ENCODE measurements at regions not wholly inside any gene's neighbourhood (a gene's known extent, or its start where the extent isn't known, plus 50 kb on each side); places are given as distances from the start of the nearest gene placed in this dataset.

DNA sequence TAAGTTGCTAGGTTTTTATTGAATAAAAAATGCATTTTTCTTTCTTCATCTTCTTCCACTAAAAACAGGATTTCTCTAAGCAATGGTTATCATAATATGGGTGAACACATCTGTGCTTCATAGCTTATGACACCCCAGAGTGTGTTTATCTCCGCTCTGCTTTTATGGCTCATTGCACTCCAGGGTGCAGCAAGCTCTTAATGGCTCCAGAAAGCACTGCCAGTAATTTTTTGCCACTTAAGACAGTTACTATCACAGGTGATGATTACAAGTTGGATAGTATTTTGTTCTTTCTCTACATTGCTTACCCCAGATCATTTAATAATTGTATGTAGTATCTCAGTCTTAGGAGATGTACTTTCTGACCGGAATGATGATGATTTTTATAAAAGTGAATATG is 239.3 kb upstream of the CDH20 start:
- DNase-seq (ENCODE audit: low spot score) (no peak), ATAC-seq (ENCODE audit: low read depth) (no peak)
- H3K36me3 ChIP-seq (ENCODE audit: low read depth): no peaks in the 10 kb centered on the region
- TF ChIP-seq, protein P1, sequence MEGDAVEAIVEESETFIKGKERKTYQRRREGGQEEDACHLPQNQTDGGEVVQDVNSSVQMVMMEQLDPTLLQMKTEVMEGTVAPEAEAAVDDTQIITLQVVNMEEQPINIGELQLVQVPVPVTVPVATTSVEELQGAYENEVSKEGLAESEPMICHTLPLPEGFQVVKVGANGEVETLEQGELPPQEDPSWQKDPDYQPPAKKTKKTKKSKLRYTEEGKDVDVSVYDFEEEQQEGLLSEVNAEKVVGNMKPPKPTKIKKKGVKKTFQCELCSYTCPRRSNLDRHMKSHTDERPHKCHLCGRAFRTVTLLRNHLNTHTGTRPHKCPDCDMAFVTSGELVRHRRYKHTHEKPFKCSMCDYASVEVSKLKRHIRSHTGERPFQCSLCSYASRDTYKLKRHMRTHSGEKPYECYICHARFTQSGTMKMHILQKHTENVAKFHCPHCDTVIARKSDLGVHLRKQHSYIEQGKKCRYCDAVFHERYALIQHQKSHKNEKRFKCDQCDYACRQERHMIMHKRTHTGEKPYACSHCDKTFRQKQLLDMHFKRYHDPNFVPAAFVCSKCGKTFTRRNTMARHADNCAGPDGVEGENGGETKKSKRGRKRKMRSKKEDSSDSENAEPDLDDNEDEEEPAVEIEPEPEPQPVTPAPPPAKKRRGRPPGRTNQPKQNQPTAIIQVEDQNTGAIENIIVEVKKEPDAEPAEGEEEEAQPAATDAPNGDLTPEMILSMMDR (IDR thresholded peaks at IDR 0.05; ENCODE audit: poor library complexity, severe bottlenecking): no peak
- no peak overlapping the region for H3K4me3 ChIP-seq (ENCODE audit: severe bottlenecking)
- no peaks in the 10 kb centered on the region for H3K9me3 ChIP-seq (ENCODE audit: severe bottlenecking)
- no peaks in the 10 kb centered on the region for H3K4me1 ChIP-seq (ENCODE audit: insufficient read depth, poor library complexity, severe bottlenecking)
- H3K27me3 ChIP-seq (ENCODE audit: insufficient read depth, poor library complexity, severe bottlenecking): peaks cover 9% of the 10 kb centered on the region
- no peak overlapping the region for H3K27ac ChIP-seq (ENCODE audit: poor library complexity, severe bottlenecking)

DNA sequence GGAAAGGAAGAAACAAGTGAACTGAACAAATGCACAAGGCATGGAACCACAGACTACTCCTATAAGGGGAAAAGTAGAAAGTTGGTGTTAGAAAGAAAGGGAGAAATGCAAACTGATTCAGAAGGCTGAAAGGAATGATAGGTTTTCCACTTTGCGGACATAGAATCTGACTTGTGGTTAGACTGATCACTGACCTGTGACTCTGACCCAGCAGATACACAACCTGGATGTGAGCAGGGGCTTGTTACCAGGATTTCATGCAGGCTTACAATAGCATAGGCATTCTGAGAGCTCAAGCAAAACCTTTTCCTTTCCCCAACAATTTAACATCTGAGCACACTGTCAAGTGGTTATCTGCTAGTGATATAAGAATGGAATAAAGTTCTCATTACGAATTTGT is 237.0 kb upstream of the CDH20 start:
- TF ChIP-seq, protein P1 (IDR thresholded peaks at IDR 0.05; ENCODE audit: poor library complexity, severe bottlenecking): no peak
- ATAC-seq (ENCODE audit: low read depth): no peak
- no peak for DNase-seq (ENCODE audit: low spot score)
- Histone ChIP-seq H3K4me3 (ENCODE audit: severe bottlenecking) (no peak overlapping the region), H3K4me1 (ENCODE audit: insufficient read depth, poor library complexity, severe bottlenecking) (no peaks in the 10 kb centered on the region), H3K36me3 (ENCODE audit: low read depth) (no peaks in the 10 kb centered on the region), H3K9me3 (ENCODE audit: severe bottlenecking) (no peaks in the 10 kb centered on the region), H3K27ac (ENCODE audit: poor library complexity, severe bottlenecking) (no peak overlapping the region), H3K27me3 (ENCODE audit: insufficient read depth, poor library complexity, severe bottlenecking) (peaks cover 9% of the 10 kb centered on the region)

DNA sequence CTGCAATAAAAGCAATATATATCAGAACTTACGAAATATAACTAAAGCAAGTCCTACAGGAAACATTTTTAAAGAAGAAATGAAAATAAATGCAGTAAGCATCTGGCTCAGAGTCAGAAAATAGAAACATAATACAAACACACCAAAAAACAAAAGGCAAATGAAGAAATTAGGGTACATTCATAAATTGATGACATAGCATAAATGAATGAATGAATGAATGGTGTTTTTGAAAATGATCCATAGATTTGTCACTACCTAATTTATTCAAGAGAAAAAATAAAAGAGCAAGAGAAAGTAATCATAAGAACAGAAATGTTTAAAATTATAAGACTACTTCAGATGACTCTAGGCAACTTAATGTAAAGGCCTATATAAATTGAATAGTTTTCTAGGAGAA is 226.1 kb upstream of the CDH20 start:
- DNase-seq (ENCODE audit: low spot score): no peak
- TF ChIP-seq, protein P1 (IDR thresholded peaks at IDR 0.05; ENCODE audit: poor library complexity, severe bottlenecking): no peak
- Histone ChIP-seq H3K36me3 (ENCODE audit: low read depth) (no peaks in the 10 kb centered on the region), H3K4me3 (ENCODE audit: severe bottlenecking) (no peak overlapping the region), H3K27ac (ENCODE audit: poor library complexity, severe bottlenecking) (no peak overlapping the region), H3K4me1 (ENCODE audit: insufficient read depth, poor library complexity, severe bottlenecking) (no peaks in the 10 kb centered on the region), H3K27me3 (ENCODE audit: insufficient read depth, poor library complexity, severe bottlenecking) (peaks cover 6% of the 10 kb centered on the region), H3K9me3 (ENCODE audit: severe bottlenecking) (no peaks in the 10 kb centered on the region)
- ATAC-seq (ENCODE audit: low read depth): no peak

DNA sequence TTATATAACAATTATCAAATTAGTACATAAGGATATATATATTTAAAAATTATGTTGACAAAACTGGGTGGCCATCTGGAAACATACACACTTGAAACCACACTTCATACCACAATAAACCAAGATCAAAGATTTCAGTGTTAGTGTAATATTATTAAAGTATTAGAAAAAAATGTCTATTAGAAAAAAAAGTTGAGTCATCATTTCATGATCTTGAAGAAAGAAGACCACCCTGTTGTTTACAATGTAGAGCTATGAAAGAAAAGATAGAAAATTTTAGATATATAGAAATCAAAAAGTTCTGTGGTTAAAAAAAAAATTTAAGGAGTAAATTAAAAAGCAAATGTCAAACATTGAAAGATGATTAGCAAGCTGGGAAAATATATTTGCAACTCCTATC is 224.5 kb upstream of the CDH20 start:
- no peak for DNase-seq (ENCODE audit: low spot score)
- TF ChIP-seq, protein P1 (IDR thresholded peaks at IDR 0.05; ENCODE audit: poor library complexity, severe bottlenecking): no peak
- H3K36me3 ChIP-seq (ENCODE audit: low read depth): no peaks in the 10 kb centered on the region
- H3K4me3 ChIP-seq (ENCODE audit: severe bottlenecking): no peak overlapping the region
- peaks cover 6% of the 10 kb centered on the region for H3K27me3 ChIP-seq (ENCODE audit: insufficient read depth, poor library complexity, severe bottlenecking)
- ATAC-seq (ENCODE audit: low read depth): no peak
- no peak overlapping the region for H3K27ac ChIP-seq (ENCODE audit: poor library complexity, severe bottlenecking)
- H3K4me1 ChIP-seq (ENCODE audit: insufficient read depth, poor library complexity, severe bottlenecking): no peaks in the 10 kb centered on the region
- no peaks in the 10 kb centered on the region for H3K9me3 ChIP-seq (ENCODE audit: severe bottlenecking)

DNA sequence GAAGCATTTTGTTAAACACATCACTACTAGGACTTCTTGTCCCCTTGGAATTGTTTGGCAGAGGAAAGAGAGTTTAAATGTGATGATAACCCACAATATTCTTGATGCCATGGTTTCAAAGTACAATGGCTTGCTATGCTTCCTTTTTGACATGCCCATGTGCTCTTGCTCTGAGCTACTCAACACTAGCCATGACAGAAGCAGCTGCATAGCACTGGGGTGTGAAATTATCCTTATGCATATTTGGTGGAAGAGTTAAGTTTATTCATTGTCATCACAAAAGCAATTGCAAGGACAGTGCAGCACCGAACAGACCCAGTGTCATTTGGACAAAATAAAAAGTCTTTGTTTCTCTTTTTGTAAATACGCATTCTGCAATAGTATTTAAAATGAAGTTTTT is 209.9 kb upstream of the CDH20 start:
- H3K4me3 ChIP-seq (ENCODE audit: severe bottlenecking): no peak overlapping the region
- ATAC-seq (ENCODE audit: low read depth) (no peak), DNase-seq (ENCODE audit: low spot score) (no peak)
- no peak overlapping the region for H3K27ac ChIP-seq (ENCODE audit: poor library complexity, severe bottlenecking)
- H3K9me3 ChIP-seq (ENCODE audit: severe bottlenecking): no peaks in the 10 kb centered on the region
- TF ChIP-seq, protein P1 (IDR thresholded peaks at IDR 0.05; ENCODE audit: poor library complexity, severe bottlenecking): no peak
- no peaks in the 10 kb centered on the region for H3K36me3 ChIP-seq (ENCODE audit: low read depth)
- no peaks in the 10 kb centered on the region for H3K27me3 ChIP-seq (ENCODE audit: insufficient read depth, poor library complexity, severe bottlenecking)
- no peaks in the 10 kb centered on the region for H3K4me1 ChIP-seq (ENCODE audit: insufficient read depth, poor library complexity, severe bottlenecking)
